Activated CD4-positive, CD25-positive, alpha-beta regulatory T cell treated with anti-CD3 and anti-CD28 coated beads, Interleukin-2, amount 50 U/mL, for 16 hours (primary cell): ENCODE measurements at regions not wholly inside any gene's neighbourhood (a gene's known extent, or its start where the extent isn't known, plus 50 kb on each side); places are given as distances from the start of the nearest gene placed in this dataset.
"Not testable (repeated sequence)": the region's sequence is repeated elsewhere in the genome, so short reads cannot be mapped to it uniquely, and the experiment has no call there.

Experiments
- DNase-seq: peaks from one replicate; pipeline ENCODE4 v3.0.0-alpha.2; 2020; ENCODE audit warnings: low read depth, low spot score

DNA sequence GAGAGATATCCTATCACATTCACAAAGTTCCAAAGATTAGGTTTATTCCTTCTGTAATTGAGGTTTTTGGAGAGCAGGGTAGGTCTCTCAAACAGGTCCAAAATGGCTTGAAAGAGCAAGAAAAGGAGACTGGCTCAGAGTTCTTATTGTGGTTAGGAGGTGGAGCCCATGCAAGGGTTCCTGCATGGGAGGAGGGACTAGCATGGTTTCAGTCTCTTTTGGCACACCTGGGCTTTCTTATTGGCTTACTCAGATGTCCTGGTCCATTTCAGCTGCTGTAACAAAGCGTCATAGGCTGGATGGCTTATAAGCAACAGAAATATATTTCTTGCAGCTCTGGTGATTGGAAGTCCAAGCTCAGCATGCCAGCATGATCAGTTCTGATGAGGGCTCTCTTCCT is 493.1 kb downstream of the REEP3 start:
- no peak for DNase-seq

DNA sequence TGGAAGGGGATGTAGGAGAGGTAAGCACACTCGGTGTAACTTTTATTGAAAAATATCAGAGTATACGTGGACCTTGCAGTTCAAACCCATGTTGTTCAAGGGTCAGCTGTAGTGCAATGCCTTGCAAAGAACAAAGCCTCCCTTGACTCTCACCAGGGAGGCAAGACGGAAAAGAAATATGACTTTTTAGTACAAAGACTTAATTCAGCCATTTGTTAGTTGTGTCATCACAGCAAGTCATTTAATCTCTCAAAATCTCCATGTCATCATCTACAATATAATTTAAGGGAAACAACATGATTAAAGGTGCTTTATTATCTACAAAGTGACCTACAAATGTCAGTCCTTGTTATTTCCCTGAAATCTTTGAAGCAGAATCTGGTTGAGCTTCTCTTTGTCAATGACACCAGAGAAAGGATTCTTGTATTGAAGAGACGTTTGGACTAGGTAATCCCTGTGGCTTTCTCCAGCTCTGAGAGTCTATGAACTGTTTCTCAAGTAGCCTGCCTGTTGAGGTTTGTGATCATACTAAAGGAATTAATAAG is 502.8 kb downstream of the REEP3 start:
- DNase-seq, result no peak

DNA sequence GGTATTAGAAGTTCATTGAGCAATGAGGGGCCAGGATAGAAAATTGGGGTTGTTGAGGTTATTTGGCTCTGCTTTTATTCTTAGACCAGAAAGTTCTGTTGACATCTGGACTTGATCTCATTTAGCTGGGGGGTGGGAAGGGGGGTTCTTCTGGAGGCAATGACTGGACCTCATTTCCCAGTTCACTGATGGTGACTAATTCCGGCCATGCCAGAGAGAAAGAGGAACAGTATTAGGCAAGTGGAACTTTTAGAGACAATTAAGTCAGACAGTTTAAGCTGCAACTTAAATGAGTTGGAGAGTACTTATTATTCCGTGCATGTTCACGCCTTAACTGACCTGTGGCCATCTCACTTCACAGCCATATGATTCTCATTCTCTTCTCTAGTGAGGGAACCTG is 512.5 kb downstream of the REEP3 start:
- DNase-seq, result no peak

DNA sequence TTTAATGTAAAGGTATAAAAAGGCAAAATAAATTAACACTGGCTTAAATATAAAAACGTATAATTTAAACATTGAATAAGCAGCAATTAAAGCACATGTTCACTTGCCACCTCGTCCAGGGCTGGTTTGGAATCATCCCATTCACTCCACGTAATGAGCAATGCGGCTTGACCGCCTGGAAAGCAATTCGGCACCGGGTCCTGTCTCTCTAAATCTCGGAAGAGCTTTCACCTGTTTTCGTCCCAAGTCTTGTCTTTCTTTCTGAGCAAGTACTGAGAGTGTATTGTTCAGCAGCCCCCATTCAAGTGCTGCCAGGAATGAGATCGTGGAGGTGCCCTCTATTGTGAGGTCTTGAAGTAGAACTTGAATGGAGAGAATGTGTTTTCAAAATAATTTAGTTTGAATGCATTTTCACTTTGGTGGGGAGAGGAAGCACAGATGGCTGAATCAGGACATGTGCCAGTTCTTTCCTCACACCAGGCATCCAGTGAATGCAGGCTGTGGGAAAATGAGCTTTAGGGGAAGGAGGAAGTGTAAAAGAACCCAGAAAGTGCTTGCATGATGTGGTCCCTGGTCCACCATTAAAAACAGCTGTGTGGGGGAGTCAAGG is 515.2 kb downstream of the REEP3 start:
- DNase-seq, result no peak

DNA sequence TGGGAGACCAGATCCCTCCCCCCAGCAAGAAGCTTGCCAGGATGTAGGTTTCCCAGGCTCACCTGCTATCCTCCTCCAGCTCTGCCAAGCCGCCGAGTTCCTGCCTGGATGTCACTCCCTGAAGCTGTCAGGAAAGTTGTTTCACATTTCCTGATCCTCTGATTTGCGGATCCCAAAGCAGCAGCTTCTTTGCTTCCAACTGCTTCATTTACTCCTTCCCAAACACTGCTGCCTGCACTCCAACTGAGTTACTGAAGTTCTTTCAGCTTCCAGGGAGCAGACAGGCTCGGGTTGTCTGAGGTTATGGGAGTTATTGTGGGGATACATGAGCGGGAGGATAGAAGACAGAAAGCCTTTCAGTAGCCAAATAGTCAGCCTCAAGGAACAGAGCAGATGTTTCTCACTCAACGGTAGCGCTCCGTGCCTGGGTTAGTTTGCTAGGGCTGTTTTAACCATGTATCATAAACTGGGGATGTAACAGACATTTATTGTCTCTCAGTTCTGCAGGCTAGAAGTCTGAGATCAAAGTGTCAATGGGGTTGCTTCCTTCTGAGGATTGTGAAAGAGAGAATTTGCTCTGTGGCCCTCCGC is 516.0 kb downstream of the REEP3 start:
- DNase-seq, result no peak

DNA sequence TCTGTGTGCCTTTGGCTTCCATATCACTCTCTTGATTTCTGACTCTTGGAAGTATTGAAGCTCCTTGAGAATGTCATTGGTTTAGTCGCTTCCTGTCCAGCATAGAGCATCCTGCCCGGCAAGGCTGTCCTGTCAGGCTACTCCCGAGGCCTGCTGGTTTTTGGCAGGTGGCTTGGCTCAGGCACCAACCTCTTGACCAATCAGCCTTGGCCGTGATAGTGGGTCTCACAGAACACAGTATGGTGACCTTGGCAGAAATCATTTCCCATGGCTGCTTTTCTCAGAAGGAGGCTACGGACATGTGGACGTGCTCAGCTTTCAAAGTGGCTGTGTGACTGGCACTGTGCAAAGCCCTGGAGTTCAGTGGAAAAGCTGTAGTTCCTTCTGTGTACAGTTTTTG is 516.9 kb downstream of the REEP3 start:
- DNase-seq, result no peak

DNA sequence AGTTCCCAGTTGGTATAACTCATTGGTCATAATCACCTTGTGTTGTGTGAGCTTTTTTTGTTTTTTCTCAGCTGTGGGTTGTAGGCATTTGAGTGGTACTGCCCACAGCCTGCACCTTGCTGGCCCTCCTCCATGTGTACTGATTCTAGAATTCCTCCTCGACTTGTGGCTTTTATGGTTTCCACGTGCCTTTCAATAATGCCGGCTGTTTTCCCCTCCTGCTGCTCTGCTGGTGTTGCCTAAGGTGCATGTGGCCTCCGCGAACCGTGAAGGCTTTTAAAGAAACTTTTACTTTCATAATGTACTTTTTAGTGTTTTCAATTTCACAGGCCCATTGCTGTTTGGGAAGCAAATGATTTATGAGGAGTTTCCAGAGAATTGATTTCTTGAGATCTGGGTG is 518.0 kb downstream of the REEP3 start:
- DNase-seq, result no peak

DNA sequence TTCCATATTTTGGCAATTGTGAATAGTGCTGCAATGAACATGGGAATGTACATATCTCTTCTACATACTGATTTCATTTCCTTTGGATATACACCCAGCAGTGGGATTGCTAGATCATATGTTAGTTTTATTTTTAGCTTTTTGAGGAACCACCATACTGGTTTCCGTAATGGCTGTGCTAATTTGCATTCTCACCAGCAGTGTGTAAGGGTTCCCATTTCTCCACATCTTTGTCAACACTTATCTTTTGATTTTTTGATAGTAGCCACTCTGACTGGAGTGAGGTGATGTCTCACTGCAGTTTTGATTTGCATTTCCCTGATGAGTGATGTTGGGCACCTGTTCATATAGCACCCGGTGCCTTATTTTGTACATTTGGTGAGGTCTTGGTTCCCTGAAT is 519.6 kb downstream of the REEP3 start:
- no peak for DNase-seq

DNA sequence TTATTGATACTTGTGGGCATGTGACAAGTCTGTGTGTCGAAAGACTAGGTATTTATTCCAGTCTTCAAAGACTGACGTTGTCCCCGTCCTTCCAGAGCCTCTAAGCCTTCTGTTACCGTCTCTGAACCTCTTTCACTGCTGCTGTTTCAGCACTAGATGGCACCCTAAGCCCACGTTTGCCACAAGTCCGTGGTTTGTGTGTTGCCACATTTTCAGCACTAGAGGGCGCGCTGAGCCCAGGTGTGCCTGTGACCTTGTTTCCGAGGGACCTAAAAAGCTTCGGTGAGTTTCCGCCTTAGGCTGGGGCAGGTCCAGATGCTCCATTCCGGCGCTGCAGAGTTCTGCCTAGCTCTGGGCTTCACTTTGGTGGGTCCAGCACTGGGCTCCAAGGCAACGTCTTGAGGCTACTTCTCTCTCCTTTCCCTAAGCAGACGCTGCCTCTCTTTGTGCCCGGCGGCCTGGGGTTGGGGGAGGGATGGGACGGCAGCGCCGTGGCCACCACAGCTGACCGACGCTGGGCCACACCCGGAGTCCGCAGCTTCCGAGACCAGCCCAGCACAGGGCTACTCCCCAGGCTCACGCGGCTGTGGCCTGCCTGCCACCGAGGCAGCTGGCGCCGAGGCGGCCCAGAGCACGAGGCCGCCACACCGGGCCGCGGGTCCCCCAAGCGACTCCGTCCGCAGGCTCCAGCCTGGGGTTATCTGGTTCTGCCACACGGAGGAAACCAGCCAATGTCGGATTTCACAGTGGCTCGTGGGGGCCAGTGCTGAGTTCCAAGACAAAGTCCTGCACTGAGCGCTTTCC is 520.2 kb downstream of the REEP3 start:
- peak; percentile 68 for DNase-seq

DNA sequence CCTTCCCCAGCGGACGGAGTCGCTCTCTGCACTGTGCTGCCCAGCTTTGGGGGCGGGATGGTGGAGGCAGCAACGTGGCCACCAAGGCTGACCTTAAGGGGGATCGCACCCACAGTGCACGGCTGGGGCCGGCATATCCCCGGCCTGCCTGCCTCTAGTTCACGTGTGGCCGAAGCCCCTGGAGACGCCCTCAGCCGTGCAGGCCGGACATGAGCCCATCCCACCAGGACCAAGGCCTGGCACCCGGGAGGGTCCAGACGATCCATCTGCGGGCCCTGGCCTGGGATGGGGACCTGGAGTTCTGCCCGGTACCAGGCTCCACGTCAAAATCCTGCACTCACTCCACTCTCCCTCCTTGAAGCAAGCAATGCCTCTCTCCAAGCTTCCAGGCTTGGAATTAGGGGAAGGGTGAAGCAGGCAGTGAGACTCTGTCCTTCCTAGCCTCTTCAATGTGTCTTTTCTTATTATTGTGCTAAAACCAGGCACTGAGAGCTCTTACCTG is 520.8 kb downstream of the REEP3 start:
- DNase-seq, result no peak

DNA sequence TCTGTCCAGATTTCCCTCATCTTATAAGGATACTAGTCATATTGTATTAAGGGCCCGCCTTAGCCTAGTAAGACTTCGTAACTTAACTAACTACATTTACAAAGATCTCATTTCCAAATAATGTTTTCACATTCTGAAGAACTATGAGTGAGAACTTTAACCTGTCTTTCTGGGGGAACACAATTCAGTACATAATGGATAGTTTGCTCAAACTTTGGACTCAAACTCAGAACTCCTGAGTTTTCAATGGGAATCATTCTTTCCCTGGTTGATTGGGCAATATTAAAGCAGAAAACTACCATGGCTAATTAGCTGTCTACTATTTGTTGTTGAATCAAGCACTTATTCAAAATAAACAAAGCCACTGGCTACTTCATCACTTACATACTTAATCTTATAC is 522.9 kb downstream of the REEP3 start:
- DNase-seq, result no peak

DNA sequence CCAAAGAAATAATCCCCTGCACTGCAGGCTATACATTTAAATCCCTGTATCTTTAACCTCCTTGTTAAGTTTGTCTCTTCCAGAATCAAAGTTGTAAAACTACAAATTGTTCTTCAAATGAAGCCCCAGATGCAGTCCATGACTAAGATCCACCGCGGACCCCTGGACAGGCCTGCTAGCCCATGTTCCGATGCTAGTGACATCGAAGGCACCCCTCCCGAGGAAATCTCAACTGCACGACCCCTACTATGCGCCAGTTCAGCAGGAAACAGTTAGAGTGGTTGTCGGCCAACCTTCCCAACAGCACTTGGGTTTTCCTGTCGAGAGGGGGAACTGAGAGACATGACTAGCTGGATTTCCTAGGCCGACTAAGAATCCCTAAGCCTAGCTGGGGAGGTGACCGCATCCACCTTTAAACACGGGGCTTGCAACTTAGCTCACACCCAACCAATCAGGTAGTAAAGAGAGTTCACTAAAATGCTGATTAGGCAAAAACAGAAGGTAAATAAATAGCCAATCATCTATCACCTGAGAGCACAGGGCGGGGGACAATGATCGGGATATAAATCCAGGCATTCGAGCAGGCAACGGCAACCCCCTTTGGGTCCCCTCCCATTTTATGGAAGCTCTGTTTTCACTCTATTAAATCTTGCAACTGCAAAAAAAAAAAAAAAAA is 523.9 kb downstream of the REEP3 start:
- DNase-seq, result not testable (repeated sequence)

DNA sequence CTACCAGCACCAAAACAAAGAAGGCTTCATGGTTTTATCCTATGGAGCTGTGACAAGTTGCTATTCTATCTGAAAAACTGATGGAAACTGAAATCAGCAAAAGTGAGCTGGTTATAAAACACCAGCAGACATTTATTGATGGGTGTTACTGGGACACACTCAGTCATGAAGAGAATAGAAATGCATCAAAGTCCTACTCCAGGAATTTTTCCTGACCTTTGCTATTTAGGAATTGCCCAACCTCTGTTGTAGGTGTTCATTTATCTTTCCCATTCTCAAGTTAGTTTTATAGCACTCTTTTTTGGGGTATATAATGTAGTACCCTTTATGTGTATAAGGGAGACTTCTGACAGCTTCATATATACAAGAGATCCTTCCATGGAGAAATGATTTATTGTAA is 533.2 kb downstream of the REEP3 start:
- DNase-seq, result no peak

DNA sequence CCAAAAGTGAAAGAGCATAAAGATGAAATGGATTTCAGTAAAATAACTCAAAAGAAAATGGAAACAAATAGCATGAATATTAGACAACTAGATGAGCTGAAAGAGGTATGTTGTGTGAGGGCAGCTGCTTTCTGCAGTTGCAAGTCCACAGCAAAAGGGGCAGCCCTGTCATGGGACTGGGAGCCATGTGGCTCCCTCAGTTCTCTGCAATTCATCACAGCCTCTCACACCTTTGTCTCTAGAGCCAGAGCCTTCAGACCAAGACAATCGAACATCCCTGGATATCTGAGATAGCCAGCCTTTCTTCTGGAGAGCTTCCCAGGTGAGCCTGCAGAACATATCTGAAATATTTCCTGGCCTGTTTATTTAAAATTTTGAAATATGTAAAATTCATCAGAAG is 538.7 kb downstream of the REEP3 start:
- no peak for DNase-seq

DNA sequence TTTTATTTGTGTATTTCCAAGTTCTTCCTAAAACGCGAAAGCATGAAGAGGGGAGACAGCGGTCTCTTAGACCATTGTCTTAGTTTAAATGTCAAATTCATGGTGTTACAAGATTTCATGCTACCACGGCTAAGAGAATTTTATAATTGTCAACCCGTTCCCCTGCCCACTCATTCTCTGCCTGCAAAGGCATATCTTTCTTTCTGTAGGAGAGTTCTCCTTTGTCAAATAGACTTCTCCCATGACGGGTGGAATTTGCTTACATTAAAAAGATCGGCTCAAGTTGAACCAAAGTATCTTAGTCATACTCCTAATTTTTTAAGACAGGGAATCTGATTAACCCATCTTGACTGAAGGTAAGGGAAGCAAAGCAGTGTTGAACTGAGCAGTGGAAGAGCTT is 539.2 kb downstream of the REEP3 start:
- no peak for DNase-seq

DNA sequence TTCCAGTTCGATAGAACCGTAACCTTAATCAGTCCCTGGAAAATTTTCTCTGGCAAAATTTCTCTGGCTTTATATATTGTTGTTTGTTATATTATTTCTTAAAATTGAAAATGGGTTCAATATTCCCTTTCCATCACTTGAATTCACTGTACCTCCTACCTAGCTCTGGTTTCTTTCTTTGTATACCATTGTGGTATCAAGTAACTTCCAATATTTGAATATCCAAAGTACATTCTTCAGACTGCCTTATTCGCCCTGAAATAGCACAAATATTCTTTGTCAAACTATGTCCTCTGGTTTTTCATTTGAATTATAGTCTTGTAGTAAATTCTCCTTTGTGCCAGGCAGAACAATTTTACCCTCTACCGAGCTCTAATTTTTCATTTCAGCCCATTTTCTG is 541.6 kb downstream of the REEP3 start:
- no peak for DNase-seq

DNA sequence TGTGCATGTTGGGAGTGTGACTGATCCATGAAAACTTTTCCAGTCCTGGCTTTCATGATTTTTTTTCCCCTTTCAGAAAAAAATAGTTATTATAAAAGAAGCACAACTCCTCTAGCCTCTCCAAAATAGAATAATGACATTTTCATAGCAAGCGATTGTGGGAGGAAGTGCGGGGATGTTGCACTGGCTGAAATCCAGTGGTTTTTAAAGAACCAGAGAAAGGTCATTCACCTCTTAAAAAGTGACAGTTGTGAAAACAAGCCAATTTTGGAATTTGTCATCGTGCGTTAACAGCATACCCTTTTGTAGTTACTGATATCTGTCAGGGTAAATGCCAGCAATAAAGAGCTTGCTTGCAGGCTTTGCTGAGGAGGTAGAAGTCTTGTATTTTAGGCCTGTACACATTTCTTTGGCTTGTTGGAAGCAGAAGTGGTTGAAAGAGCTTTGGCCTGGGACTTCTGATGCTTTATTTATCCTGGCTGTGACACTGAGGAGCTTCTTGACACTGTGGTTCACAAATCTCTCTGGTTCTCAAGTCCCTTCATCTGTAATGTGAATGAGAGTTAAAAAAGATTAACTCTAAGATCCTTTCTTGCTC is 545.9 kb downstream of the REEP3 start:
- DNase-seq, result no peak

DNA sequence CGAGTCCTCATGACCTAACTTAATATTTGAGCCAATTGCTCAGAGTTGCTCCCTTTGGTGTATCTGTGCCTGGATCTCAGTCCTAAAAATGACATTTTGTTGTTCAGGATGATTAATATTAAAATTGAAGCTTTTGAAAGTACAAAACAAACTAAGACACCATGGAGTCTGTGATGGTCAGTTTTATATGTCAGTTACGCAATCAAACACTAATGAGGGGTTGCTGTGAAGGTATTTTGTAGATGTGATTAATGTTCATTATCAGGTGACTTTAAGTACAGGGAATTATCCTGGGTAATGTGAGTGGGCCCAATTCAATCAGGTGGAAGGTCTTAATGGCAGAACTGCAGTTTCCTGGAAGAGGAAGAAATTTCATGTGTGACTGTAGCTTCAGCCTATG is 546.7 kb downstream of the REEP3 start:
- DNase-seq, result no peak

DNA sequence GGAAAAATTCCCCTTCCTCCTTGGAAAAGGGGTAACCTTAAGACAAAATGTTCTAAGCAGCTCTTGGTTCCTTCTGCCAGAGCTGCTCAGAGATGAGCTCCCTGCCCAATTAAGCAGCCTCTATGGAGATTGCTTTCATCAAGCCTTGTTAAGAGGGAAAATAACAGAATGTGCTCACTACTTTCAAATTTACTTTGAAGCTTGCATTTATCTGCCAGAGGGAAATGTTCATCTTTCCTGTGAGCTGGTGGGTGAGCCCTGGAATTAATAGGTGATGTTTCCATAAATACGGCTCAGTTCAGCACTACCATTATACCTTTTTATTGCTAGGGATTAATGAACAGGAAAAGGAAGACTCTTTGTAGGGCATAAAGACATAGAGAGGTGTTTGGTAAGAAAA is 549.0 kb downstream of the REEP3 start:
- no peak for DNase-seq

DNA sequence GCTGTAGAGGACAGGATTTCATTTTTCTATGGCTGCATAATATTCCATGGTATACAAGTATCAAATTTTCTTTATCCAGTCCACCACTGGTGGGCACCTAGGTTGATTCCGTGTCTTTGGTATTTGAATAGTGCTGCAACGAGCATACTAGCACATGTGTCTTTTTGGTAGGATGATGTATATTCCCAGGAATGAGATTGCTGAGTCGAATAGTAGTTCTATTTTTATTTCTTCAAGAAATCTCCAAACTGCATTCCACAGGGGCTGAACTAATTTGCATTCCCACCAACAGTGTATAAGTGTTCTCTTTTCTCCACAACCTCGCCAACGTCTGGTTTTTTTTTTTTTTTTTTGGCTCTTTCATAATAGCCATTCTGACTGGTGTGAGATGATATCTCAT is 550.0 kb downstream of the REEP3 start:
- no peak for DNase-seq

DNA sequence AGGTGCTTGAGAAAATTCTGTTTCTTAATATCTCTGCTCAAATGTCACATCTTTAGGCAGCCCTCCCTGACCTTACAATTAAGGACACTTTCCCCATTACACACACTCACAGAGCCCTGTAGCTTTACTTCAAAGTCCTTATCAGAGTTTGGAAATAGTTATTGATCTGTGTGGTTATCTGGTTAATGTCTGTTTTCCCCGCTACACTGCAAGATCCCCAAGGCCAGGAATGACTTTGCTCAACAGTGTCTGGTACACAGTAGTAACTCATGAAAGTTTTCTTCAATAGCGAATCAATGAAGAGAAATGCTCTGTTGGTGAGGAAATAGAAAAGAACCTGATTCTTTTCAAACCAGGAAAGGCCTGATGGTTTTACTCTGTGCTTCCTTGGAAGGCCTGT is 554.4 kb downstream of the REEP3 start:
- no peak for DNase-seq
